ENCODE measurements at regions not wholly inside any gene's neighbourhood (a gene's known extent, or its start where the extent isn't known, plus 50 kb on each side); places are given as distances from the start of the nearest gene placed in this dataset.

DNA sequence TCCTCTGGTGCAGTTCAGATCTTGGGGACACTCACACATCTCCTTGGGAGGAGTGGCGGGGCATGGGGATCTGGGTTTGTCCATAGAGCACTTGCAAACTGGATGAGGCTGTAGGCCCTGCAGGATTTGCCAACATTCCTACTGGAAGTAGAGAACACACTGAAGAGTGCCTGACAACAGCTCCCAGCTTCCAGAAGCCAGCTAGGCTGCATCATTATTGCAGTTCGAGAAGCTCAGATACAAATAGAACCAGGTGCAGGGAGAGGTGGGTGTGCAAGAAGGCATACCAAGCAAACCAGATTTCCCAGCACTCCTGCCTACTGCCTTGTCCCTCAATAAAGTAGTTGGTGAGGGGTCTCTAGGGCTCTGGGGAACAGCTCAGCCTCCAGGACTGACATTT is 52.5 kb downstream of the RHOB start:
- ChIA-PET POLR2A (interaction anchor here (1.5 kb wide), 1 partner anchor 53 kb away, joined by 6 read pairs; the partner anchor contains the start of gene RHOB), CTCF (no interaction called here)
- Histone ChIP-seq H3K4me3 (ENCODE audit: low read depth, low read length) (no peak overlapping the region), H3K27ac (ENCODE audit: extremely low read depth, low read depth, low read length) (no peak overlapping the region), H3K9me3 (ENCODE audit: control insufficient read depth, insufficient read depth, low read depth, low read length) (no peaks in the 10 kb centered on the region), H3K4me1 (ENCODE audit: control insufficient read depth, insufficient read depth, low read length) (no peaks in the 10 kb centered on the region), H3K36me3 (ENCODE audit: control insufficient read depth in 2 of 2, insufficient read depth in 1 of 2, low read length in 2 of 2) (no peaks in the 10 kb centered on the region)
- no peak for TF ChIP-seq ZNF596 (tag by site-specific recombination; IDR thresholded peaks at IDR 0.05)
- TF ChIP-seq, protein P1, sequence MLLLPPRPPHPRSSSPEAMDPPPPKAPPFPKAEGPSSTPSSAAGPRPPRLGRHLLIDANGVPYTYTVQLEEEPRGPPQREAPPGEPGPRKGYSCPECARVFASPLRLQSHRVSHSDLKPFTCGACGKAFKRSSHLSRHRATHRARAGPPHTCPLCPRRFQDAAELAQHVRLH (tag by site-specific recombination; IDR thresholded peaks at IDR 0.05): no peak
- no peak for TF ChIP-seq ZNF514 (tag by site-specific recombination; IDR thresholded peaks at IDR 0.05)
- TF ChIP-seq, protein P2, sequence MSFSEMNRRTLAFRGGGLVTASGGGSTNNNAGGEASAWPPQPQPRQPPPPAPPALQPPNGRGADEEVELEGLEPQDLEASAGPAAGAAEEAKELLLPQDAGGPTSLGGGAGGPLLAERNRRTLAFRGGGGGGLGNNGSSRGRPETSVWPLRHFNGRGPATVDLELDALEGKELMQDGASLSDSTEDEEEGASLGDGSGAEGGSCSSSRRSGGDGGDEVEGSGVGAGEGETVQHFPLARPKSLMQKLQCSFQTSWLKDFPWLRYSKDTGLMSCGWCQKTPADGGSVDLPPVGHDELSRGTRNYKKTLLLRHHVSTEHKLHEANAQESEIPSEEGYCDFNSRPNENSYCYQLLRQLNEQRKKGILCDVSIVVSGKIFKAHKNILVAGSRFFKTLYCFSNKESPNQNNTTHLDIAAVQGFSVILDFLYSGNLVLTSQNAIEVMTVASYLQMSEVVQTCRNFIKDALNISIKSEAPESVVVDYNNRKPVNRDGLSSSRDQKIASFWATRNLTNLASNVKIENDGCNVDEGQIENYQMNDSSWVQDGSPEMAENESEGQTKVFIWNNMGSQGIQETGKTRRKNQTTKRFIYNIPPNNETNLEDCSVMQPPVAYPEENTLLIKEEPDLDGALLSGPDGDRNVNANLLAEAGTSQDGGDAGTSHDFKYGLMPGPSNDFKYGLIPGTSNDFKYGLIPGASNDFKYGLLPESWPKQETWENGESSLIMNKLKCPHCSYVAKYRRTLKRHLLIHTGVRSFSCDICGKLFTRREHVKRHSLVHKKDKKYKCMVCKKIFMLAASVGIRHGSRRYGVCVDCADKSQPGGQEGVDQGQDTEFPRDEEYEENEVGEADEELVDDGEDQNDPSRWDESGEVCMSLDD (tag by site-specific recombination; IDR thresholded peaks at IDR 0.05): no peak
- no peak for TF ChIP-seq ZNF571 (tag by site-specific recombination; IDR thresholded peaks at IDR 0.05)
- TF ChIP-seq ZNF350 (tag by site-specific recombination; IDR thresholded peaks at IDR 0.05): no peak
- TF ChIP-seq ZNF10 (tag by site-specific recombination; IDR thresholded peaks at IDR 0.05): no peak
- no peak for TF ChIP-seq TRIM28 (IDR thresholded peaks at IDR 0.05; ENCODE audit: borderline replicate concordance, low read length)
- TF ChIP-seq, protein P3, sequence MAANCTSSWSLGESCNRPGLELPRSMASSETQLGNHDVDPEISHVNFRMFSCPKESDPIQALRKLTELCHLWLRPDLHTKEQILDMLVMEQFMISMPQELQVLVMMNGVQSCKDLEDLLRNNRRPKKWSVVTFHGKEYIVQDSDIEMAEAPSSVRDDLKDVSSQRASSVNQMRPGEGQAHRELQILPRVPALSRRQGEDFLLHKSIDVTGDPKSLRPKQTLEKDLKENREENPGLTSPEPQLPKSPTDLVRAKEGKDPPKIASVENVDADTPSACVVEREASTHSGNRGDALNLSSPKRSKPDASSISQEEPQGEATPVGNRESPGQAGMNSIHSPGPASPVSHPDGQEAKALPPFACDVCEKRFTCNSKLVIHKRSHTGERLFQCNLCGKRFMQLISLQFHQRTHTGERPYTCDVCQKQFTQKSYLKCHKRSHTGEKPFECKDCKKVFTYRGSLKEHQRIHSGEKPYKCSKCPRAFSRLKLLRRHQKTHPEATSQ (tag by site-specific recombination; IDR thresholded peaks at IDR 0.05): no peak
- TF ChIP-seq, protein P4, sequence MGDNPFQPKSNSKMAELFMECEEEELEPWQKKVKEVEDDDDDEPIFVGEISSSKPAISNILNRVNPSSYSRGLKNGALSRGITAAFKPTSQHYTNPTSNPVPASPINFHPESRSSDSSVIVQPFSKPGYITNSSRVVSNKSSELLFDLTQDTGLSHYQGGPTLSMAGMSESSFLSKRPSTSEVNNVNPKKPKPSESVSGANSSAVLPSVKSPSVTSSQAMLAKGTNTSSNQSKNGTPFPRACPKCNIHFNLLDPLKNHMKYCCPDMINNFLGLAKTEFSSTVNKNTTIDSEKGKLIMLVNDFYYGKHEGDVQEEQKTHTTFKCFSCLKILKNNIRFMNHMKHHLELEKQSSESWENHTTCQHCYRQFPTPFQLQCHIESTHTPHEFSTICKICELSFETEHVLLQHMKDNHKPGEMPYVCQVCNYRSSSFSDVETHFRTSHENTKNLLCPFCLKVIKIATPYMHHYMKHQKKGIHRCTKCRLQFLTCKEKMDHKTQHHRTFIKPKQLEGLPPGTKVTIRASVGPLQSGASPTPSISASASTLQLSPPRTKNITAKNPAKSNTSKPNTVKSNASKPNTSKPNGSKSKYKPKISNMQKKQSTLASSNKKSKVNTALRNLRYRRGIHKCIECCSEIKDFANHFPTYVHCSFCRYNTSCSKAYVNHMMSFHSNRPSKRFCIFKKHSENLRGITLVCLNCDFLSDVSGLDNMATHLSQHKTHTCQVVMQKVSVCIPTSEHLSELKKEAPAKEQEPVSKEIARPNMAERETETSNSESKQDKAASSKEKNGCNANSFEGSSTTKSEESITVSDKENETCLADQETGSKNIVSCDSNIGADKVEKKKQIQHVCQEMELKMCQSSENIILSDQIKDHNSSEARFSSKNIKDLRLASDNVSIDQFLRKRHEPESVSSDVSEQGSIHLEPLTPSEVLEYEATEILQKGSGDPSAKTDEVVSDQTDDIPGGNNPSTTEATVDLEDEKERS (tag by site-specific recombination; IDR thresholded peaks at IDR 0.05): no peak
- TF ChIP-seq, protein P5, sequence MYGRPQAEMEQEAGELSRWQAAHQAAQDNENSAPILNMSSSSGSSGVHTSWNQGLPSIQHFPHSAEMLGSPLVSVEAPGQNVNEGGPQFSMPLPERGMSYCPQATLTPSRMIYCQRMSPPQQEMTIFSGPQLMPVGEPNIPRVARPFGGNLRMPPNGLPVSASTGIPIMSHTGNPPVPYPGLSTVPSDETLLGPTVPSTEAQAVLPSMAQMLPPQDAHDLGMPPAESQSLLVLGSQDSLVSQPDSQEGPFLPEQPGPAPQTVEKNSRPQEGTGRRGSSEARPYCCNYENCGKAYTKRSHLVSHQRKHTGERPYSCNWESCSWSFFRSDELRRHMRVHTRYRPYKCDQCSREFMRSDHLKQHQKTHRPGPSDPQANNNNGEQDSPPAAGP (tag by site-specific recombination; IDR thresholded peaks at IDR 0.05): no peak
- TF ChIP-seq, protein P6, sequence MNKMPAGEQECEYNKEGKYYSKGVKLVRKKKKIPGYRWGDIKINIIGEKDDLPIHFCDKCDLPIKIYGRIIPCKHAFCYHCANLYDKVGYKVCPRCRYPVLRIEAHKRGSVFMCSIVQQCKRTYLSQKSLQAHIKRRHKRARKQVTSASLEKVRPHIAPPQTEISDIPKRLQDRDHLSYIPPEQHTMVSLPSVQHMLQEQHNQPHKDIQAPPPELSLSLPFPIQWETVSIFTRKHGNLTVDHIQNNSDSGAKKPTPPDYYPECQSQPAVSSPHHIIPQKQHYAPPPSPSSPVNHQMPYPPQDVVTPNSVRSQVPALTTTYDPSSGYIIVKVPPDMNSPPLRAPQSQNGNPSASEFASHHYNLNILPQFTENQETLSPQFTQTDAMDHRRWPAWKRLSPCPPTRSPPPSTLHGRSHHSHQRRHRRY (tag by site-specific recombination; IDR thresholded peaks at IDR 0.05): no peak
- TF ChIP-seq ZNF548 (tag by site-specific recombination; IDR thresholded peaks at IDR 0.05): no peak
- TF ChIP-seq, protein P7, sequence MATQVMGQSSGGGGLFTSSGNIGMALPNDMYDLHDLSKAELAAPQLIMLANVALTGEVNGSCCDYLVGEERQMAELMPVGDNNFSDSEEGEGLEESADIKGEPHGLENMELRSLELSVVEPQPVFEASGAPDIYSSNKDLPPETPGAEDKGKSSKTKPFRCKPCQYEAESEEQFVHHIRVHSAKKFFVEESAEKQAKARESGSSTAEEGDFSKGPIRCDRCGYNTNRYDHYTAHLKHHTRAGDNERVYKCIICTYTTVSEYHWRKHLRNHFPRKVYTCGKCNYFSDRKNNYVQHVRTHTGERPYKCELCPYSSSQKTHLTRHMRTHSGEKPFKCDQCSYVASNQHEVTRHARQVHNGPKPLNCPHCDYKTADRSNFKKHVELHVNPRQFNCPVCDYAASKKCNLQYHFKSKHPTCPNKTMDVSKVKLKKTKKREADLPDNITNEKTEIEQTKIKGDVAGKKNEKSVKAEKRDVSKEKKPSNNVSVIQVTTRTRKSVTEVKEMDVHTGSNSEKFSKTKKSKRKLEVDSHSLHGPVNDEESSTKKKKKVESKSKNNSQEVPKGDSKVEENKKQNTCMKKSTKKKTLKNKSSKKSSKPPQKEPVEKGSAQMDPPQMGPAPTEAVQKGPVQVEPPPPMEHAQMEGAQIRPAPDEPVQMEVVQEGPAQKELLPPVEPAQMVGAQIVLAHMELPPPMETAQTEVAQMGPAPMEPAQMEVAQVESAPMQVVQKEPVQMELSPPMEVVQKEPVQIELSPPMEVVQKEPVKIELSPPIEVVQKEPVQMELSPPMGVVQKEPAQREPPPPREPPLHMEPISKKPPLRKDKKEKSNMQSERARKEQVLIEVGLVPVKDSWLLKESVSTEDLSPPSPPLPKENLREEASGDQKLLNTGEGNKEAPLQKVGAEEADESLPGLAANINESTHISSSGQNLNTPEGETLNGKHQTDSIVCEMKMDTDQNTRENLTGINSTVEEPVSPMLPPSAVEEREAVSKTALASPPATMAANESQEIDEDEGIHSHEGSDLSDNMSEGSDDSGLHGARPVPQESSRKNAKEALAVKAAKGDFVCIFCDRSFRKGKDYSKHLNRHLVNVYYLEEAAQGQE (tag by site-specific recombination; IDR thresholded peaks at IDR 0.05): no peak
- no peak for TF ChIP-seq ZNF133 (tag by site-specific recombination; IDR thresholded peaks at IDR 0.05)
- no peak for TF ChIP-seq ZNF146 (tag by site-specific recombination; IDR thresholded peaks at IDR 0.05)
- TF ChIP-seq ZNF664 (tag by site-specific recombination; IDR thresholded peaks at IDR 0.05): no peak
- TF ChIP-seq ZNF701 (tag by site-specific recombination; IDR thresholded peaks at IDR 0.05): no peak

Measured in HEK293 (cell line).